NCI-H1048 (cell line): ENCODE measurements at regions not wholly inside any gene's neighbourhood (a gene's known extent, or its start where the extent isn't known, plus 50 kb on each side); places are given as distances from the start of the nearest gene placed in this dataset.
"Not testable (repeated sequence)": the region's sequence is repeated elsewhere in the genome, so short reads cannot be mapped to it uniquely, and the experiment has no call there.

Source experiments
- DNase-seq: peaks from one replicate; lab custom pipeline; 2025; lab: John Stamatoyannopoulos, UW

DNA sequence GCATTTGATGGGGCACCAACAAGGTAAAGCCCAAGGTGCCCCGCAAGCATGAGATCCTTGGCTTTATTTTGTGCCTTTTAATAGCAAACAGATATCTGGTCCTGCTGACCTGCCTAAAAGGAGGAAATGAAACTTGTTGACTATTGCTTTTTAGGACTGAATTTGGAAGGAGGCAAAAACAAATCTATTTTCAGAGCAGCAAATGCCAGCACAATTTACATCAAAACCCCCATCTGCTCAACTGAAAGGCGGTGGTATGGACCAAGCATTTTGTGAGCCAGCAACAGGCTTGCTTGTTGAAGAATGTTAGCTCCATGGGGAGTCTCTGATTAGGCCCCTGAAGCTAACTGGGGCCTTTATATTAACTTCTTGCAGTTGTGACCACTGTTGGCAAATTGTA lies 192.6 kb upstream of the E2F8 start:
- no peak for DNase-seq

DNA sequence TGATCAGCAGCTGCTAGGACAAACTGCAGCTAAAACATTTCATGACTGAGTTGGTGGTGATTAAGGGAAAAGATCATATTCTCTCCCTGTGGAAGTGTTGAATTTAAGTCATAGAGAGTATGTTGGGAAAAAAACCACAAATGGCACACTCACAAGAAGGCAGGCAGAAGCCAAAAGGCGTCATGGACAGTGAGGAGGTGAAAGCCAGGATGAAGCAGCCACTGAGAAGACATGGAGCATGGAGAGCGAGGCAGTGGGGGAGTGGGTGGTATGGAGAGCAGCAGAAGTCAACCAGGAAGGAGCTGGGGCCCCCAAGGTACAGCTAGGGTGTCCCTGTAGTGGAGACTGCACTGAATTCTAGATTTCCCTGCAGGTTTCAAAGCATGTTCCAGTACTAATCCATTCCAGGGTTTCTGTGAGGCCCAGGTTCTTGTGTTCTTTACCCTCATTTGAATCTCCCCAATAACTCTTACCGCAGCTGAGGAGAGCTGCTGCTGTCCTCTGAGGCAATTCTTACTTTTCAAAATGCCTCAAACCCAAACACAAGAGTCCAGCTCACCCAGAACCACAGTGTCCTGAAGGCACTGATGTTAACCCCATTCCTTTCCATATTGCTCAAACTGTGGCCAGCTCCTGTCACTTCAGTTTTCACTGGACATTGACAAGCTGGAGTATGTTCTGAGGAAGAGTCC lies 191.8 kb upstream of the E2F8 start:
- no peak for DNase-seq

DNA sequence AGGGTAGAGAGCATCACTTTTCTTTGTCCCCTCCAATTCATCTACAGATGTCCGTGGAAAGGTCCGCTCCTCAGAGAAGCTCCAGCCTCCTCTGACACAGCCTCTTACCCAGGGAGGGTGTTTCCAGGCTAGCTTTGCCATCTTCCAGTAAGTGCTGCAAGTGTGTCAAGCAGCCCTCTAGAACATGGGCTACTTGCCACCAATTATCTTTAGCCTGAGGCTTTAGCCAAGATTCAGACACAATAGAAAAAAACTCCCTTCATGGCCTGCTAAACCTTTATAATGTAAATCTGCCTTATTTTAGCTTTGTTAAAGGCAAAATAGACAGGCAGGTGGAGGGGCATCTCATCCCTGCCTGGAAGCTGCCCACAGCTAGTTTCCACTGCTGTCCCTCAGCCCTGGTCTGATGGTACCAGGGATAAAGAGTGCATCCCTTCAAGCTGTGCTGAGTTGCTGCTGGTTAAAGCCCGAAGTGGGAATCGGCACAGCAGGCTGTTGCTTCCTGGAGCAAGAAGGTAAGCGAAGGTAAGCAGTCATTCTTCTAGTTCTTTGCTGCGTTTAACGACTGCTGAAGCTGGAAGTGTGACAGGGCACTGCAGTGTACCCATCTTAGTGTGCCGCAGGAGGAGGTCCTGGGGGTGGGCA lies 190.1 kb upstream of the E2F8 start:
- no peak for DNase-seq

DNA sequence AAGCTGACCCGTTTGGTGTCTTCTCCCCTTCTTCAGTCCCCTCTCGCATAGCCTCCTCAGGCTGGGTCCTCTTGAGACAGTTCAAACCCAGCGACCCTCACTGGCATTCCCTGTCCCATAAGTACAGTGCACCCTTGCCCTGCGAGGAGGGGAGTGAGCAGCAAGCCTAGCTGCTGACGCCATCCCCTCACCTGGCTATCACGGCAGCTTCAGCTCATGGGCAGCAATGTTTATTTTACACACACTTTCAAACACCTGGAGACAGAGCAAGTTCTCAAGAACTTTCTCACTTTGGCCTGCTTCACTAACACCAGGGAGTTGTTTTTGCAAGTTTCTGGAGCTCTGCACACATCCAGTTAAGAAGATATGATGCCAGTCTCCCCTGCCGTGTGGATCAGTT lies 189.6 kb upstream of the E2F8 start:
- no peak for DNase-seq

DNA sequence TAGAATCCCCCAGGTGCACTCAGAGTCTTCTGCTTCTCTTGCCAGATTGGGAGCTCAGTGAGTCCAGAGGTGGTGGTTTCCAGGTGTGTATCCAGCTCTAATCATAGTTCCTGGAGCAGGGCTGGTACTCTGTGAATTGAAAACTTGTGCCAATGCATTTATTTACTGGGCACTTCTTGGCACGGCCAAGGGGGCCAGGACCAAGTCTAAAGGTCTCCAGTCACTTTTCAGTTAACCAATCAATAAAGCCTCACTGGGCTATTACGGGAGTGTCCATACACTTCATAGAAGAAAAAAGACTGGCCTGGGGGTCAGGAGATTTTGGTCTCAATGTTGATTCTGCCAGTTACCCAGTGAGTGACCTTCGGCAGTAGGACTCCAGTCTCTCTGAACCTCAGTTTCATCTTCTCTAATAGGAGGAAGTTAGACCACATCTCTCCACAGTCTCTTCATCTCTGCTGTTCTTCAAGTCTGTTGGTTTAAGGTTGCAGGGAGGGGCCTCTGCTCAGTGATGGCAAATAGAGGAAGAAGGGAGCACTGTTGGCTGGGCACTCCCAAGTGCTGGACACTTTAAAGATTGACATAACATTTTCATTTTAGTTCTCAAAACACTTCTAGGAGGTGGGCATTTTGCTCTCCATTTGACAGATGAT lies 188.5 kb upstream of the E2F8 start:
- DNase-seq, result no peak

DNA sequence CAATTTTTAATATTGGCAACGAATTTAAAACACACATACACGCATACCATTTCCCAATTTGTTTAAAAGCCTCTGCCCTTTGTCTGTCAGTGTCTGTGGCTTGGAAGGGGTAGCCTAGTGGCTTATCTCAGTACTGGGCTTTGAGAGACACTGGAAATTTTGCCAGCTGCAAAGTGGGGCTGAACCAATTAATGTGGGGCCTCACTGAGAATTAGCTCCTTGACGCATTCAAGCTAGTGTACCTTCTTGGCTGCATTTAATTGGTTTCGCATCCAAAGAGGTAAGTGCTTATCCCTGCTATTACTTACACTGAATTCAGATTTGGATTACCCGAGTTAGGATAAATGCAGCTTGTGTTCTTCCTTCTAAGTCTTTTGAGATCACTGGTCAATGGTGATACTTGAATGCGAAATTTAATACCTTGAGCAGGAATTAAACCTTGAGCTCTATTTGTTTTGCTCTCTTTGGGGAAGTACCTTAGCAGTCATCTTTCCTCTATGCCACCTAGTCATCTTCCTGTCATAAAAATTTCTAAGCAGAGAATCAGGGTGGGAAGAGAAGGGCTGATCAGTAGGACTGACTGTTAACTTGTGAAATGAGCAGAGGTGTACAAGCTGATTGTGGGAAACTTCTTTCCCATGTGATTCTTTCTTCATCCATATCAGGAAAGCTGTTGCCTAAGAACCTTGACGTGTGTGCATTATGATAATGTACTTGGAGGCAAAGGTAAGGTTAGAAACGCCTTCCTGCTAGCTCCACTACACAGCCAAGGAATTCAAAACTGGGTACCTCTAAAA lies 187.7 kb upstream of the E2F8 start:
- DNase-seq, result no peak

DNA sequence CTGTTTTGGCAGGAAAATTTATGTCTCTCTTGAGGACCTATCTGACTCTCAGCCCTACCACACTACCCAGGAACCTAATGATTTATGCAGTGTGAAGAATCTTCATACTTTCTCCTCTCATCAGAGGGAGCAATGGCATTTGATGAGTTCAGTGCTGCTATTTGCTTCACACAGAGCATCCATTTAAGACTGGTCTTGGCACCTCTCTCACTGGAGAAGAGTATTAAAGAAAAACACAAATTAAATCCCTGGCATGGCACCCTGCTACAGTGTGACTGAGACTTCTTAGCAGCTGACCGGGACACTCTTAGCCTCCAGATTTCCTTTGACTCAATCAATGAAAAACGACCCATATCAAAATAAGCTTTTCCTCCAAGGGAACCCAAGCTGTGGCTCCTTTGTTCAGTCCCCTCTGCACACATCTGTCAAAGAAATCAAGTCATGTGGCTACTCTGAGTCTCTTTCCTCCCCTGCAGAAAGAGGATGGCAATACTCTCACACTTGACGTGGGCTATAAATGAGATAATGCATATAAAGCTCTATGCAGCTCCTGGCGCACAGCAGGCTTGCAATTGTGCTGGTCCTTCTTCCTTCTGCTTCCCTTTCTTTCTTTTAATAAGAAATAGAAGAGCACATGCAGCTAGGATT lies 186.1 kb upstream of the E2F8 start:
- DNase-seq, result no peak

DNA sequence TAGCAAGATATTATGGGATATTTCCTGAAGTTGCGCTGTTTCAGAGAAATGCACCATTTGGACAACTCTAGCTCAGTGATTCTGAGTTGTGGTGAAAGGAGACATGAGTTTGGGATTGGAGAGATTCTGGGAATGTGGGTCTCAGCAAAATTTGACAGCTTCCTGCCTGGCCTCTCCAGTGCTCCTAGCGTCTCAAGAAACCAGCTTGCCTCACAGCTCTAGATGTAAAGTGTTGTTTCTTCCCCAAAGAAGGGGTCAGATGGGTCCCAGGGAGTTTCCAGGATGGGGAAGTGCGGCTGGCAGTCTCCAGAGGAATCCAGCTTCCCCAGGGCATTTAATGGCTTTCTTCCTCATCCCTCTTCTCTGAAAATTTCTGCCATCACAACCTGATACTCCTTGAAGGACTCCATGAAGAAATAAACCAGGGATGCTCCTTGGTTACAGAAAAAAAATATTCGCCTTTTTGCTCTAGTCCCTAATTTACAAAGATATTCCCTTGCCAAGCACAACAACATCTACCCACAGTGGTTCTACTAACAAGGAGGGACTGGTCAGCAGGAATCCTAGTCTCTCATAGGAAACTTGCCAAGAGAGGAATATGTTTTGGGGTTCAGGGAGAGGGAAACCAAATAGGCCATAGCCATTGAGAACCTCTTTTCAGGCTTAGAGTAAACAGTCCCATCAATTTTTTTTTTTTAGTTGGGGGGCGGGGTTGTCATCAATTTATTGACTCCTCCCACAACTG lies 185.4 kb upstream of the E2F8 start:
- no peak for DNase-seq

DNA sequence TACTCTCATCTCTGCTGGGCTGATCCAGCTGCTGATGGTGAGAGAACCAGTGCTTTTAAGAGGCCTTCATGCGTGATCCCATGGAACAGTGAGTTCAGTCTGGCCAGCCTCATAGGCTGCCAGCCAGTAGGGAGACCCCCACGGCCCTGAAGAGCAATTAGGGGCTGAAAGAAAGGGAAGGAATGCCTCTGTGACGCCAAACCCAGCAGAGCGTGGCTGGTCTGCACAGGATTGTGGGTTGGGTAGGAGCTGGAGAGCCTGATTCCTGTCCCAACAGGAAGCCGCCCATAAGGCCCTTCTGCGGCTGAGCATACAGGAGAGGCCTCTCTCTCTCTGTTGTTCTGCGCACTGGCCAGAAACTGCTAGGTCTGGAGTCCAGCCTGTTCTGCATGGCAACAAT lies 181.5 kb upstream of the E2F8 start:
- no peak for DNase-seq

DNA sequence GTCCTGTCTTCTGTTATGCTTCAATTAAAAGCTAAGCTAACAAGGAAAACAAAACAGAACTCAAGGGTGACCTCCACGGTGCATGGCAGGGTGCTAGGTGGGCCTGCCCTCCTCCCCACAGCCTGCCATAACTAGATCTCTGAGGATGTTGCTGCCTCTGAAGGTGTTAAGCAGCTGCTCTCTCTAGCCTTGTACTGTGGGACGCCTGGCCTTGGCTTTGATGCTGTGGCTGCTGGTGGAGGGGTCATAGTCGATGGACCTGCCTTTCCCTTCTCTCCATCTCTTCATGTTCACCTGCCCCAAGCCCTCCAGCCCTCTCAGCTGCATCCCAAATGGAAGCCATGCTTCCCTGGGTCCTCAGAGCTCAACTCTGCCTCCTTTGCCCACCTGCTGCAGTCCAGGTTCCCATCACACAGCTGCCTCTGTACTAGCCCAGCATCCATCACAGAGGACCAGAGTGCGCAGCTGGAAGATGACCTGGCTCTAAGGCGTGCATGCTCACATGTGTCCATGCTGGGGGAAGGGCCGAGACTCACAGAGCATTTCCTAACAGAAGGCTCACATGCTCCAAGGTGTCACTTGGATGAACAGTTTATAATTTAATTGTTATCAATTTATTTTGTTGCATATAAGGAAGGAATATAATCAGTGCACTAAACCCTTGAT lies 180.3 kb upstream of the E2F8 start:
- DNase-seq, result no peak

DNA sequence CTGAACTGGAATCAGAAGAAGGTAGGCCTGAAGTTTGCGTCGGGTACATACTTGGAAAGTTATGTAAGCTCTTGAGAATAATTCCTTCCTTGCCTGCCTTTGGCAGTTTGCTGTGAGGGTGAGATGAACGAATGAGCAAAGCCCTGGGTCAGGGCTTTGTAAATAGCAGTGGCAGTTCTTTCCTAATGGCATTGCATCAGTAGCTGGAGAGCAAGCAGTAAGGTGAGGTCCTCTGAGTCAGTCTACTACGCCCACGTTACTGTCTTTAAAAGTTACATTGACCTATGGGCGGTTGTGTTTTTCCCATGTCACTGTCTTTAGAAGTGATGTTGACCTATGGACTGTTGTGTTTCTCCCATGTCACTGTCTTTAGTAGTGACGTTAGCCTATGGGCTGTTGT lies 179.1 kb upstream of the E2F8 start:
- no peak for DNase-seq

DNA sequence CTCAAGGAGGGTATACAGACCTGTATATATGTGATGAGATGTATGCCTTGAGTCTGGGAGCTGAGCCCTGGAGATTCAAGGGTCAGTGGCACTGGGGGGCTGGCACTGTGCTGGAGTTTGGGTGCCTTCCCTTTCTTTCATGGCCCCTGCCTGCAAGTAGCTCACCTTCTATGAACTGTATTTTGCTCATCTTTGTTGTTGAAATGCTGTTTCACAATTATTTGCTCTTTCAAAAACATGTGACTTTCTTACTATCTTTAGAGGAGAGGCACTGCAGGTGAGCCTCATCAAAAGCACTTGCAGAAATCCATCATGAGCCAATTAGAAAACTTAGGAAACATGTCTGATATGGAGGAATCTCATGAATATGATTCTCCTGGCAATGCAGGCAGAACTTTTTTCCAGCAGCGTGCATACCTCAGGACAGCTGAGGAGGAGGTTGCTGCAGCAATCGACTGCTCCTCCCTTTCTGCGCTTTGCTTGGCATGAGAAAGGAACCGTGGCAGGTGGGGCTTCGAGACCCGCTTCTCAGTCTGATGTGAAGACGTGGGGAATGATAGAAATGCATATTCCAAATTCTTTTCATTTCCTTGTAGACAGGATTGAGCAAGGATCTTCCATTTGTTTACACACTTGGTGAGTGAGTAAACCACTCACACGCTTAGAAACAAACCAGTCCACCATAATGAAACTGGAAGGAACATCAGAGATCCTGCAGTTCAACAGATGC lies 178.4 kb upstream of the E2F8 start:
- no peak for DNase-seq

DNA sequence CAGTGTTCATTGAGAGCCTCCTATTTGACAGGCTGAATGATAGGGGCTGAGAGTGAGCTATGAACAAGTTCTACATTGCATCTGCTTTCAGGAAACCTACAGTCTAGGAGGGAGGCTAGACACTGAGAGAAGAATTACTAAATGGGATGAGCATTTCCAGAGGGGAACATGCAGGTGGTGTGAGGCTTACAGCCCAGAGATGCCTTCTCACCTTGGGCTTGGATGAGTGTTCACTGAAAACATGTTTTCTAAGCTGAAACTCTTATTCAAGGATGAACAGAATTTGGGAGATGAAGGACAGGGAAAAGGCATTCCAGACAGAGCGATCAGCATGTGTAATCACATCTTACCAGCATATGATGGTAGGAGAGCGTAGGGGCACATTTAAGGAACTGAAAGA lies 177.5 kb upstream of the E2F8 start:
- DNase-seq, result no peak

DNA sequence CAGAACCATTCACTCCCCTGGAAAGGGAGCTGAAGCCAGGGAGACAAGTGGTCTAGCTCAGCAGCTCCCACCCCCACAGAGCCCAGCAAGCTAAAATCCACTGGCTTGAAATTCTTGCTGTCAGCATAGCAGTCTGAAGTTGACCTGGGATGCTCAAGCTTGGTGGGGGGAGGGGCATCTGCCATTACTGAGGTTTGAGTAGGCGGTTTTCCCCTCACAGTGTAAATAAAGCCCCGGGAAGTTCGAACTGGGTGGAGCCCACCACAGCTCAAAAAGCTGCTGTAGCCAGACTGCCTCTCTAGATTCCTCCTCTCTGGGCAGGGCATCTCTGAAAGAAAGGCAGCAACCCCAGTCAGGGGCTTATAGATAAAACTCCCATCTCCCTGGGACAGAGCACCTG lies 171.3 kb upstream of the E2F8 start:
- not testable (repeated sequence) for DNase-seq

DNA sequence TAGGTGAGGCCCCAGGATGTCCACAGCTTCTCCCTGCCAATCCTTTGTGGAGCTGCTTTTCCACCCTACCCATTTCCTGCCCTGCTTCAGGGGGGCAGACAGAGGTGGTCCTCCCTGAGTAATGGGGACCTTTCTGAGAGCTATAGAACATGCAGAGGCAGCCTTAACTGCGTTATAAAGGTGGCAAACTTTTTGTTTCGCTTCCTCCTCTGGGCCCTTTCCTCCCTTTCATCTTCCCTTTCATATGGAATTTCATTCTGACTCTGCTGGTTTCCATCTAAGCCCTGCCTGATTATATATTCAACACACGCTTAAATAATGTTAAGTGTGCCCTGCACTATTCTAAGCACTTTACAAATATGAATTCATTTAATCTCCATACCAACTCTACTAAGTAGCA lies 169.3 kb upstream of the E2F8 start:
- DNase-seq, result no peak

DNA sequence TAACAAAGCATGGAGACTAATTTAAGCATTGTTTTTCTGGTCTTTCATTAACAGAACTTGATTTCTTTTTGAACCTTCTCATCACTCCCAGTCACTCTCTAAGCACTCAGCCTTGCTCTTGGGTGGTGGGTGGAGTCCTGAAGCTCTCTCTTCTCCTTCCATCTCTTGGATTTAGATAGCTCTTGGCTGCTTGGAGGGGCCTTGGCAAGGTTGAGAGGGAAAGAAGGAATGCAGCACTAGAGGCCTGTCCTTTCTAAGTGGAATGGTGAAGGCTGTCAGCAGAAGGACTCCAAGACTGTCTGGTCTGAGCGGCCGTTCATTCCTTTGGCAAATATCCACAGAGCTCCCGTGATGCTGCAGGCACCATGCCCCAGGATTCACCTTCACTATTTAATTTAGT lies 168.6 kb upstream of the E2F8 start:
- DNase-seq, result no peak

DNA sequence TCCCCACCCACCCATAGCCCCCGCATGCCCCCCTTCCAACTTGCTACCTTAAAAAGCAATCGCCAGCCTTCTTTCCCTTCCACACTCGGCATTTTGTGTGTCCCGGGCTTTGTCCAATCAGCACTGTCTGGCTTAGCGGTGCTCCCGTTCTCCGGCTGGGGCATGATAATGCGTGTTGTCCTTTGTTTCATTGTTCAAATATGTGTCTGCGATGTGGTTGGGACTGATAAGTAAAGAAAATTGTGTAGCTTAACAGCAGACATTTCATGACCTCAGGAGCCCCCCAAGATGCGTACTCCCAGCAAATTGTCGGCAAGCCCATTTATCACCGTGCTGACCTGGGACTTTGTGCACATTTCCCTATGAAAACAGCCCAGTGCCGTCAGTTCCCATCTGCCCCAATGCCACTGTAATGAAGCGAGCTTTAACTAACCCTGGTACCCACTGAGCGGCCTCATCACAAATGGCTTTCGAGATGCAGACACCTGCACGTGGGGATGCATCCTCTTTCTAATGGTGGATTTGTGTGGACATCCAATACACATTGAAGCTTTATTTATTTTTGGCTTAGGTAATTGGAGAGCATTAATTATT lies 167.0 kb upstream of the E2F8 start:
- DNase-seq, result no peak

DNA sequence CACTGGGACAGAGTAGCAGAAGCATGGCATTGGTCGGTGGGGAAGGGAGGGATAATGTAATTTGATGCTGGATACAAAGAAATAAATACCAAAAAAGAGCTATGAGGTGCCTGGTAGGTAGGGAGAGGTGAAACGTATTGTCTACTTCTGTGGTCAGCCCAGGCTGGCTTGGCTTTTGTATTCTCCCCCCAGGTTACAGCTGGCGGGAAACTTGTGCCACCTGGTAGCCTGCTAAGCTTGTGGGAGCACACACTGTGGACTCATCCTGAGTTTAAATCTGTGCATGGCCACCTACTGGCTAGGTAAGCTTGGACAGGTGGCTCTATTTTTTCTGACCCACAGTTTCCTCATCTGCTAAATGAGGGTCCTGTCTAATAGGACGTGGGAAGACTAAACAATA lies 165.2 kb upstream of the E2F8 start:
- DNase-seq, result no peak

DNA sequence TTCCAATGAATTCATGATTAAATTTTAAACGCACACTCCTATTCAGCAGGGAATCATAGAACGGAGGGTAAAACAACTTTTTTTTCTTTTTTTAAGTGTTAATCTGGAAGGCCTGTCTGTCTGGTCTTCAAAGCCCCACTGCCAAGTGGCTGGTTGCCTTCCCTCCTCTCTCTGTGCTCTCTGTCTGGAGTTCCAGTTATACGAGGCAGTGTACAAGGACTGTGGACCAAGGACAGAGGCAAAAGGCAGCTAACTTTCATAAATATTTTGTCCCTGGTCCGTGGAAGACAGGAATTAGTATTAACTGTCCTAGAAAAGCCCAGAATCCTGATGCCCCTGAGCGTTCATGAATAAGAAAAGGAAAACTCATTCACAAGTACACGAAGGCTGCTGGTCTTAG lies 164.0 kb upstream of the E2F8 start:
- no peak for DNase-seq
